IMR-90 (cell line): ENCODE measurements at regions not wholly inside any gene's neighbourhood (a gene's known extent, or its start where the extent isn't known, plus 50 kb on each side); places are given as distances from the start of the nearest gene placed in this dataset.

ENCODE experiments used
- ATAC-seq: fragments of 200-7000 bp; cut with Tn5 transposase; 2 replicates; pipeline ENCODE4 v1.9.1; 2020; ENCODE audit warnings: low read depth, mild to moderate bottlenecking, moderate library complexity
- BruUV-seq: library from RNA; stranded (reverse); fragments of 400-500 nt; replicated peaks from 2 replicates; lab custom pipeline; 2021; lab: Mats Ljungman, UMichigan
- CTCF ChIA-PET: fragments of 300-600 bp; formaldehyde crosslinking; extraction: SDS; loops from one replicate; lab custom pipeline; 2021; ENCODE audit warnings: antibody characterized with exemption; lab: Yijun Ruan, JAX
- POLR2A ChIA-PET: fragments of 300-600 bp; sonication (Branson Sonifier 250); formaldehyde crosslinking; loops from one replicate; lab custom pipeline; 2022; ENCODE audit warnings: antibody characterized with exemption; ENCODE audit not compliant: unreplicated experiment; lab: Charles Lee
- DNase-seq: peaks from one replicate; pipeline ENCODE4 v3.0.0; 2013
- H2AFZ ChIP-seq: replicated peaks from 2 replicates; pipeline ENCODE3; 2013; ENCODE audit warnings: low read length, mild to moderate bottlenecking; ENCODE audit not compliant: poor library complexity
- H2AK5ac ChIP-seq: 2 replicates; pipeline ENCODE4 v1.6.1; 2013; ENCODE audit warnings: low read depth, low read length, inconsistent platforms
- H2AK9ac ChIP-seq: replicated peaks from 2 replicates; pipeline ENCODE3; 2013; ENCODE audit warnings: mild to moderate bottlenecking, low read depth, low read length, moderate library complexity; ENCODE audit not compliant: poor library complexity
- H2BK120ac ChIP-seq: 2 replicates; pipeline ENCODE4 v1.6.1; 2013; ENCODE audit warnings: low read depth, low read length, inconsistent platforms
- H2BK15ac ChIP-seq: 3 replicates; pipeline ENCODE4 v1.6.1; 2013; ENCODE audit warnings: low read depth, low read length, inconsistent platforms
- H2BK20ac ChIP-seq: 2 replicates; pipeline ENCODE4 v1.6.1; 2013; ENCODE audit warnings: low read depth, mild to moderate bottlenecking, inconsistent platforms, low read length, moderate library complexity
- H2BK5ac ChIP-seq: 2 replicates; pipeline ENCODE4 v1.6.1; 2013; ENCODE audit warnings: mild to moderate bottlenecking, low read depth, low read length, inconsistent platforms; ENCODE audit not compliant: poor library complexity, severe bottlenecking
- H3K14ac ChIP-seq: replicated peaks from 2 replicates; pipeline ENCODE4 v1.6.1; 2013; ENCODE audit warnings: low read depth, low read length, inconsistent platforms
- H3K18ac ChIP-seq: 2 replicates; pipeline ENCODE4 v1.6.1; 2013; ENCODE audit warnings: low read depth, low read length, control low read depth
- H3K23ac ChIP-seq: 2 replicates; pipeline ENCODE4 v1.6.1; 2013; ENCODE audit warnings: low read depth, low read length, inconsistent platforms
- H3K27ac ChIP-seq: 2 replicates; pipeline ENCODE4 v1.5.1; 2013; ENCODE audit warnings: mild to moderate bottlenecking, control low read depth, low read length; ENCODE audit not compliant: insufficient read depth
- H3K27me3 ChIP-seq: 2 replicates; pipeline ENCODE4 v1.6.1; 2013; ENCODE audit warnings: low read length; ENCODE audit not compliant: control insufficient read depth, insufficient read depth
- H3K36me3 ChIP-seq: 2 replicates; pipeline ENCODE4 v1.6.1; 2013; ENCODE audit warnings: low read length, mixed read lengths; ENCODE audit not compliant: control insufficient read depth, insufficient read depth
- H3K4ac ChIP-seq: 2 replicates; pipeline ENCODE4 v1.6.1; 2013; ENCODE audit warnings: low read depth, low read length, inconsistent platforms
- H3K4me1 ChIP-seq: 2 replicates; pipeline ENCODE4 v1.6.1; 2013; ENCODE audit warnings: low read length, mixed read lengths; ENCODE audit not compliant: control insufficient read depth, insufficient read depth
- H3K4me2 ChIP-seq: 2 replicates; pipeline ENCODE4 v1.6.1; 2013; ENCODE audit warnings: low read depth, mild to moderate bottlenecking, control low read depth, low read length, moderate library complexity
- H3K4me3 ChIP-seq: 2 replicates; pipeline ENCODE4 v1.5.1; 2013; ENCODE audit warnings: low read depth, mild to moderate bottlenecking, control low read depth, low read length, moderate library complexity; ENCODE audit not compliant: insufficient read depth
- H3K56ac ChIP-seq: 2 replicates; pipeline ENCODE4 v1.6.1; 2013; ENCODE audit warnings: low read length, inconsistent platforms; ENCODE audit not compliant: insufficient read depth; ENCODE audit errors: extremely low read depth
- H3K79me1 ChIP-seq, 2 experiments: 2 replicates each; pipeline ENCODE4 v1.6.1; 2013; ENCODE audit warnings: low read length in 2 of 2, inconsistent platforms in 1 of 2, low read depth in 1 of 2
- H3K9ac ChIP-seq: 2 replicates; pipeline ENCODE4 v1.6.1; 2013; ENCODE audit warnings: low read depth, low read length, control low read depth
- H3K9me1 ChIP-seq: 2 replicates; pipeline ENCODE4 v1.6.1; 2013; ENCODE audit warnings: low read length, inconsistent platforms; ENCODE audit not compliant: insufficient read depth
- H3K9me3 ChIP-seq: 2 replicates; pipeline ENCODE4 v1.6.1; 2013; ENCODE audit warnings: low read length; ENCODE audit not compliant: control insufficient read depth, insufficient read depth
- H4K20me1 ChIP-seq: 2 replicates; pipeline ENCODE4 v1.6.1; 2013; ENCODE audit warnings: low read length, inconsistent platforms; ENCODE audit not compliant: insufficient read depth
- H4K5ac ChIP-seq: 2 replicates; pipeline ENCODE4 v1.6.1; 2013; ENCODE audit warnings: mild to moderate bottlenecking, low read depth, low read length, control low read depth
- H4K8ac ChIP-seq, 2 experiments: 2 replicates each; pipeline ENCODE4 v1.6.1; 2013; ENCODE audit warnings: low read depth in 2 of 2, low read length in 2 of 2, control low read depth in 1 of 2, inconsistent platforms in 1 of 2
- H4K91ac ChIP-seq: 2 replicates; pipeline ENCODE4 v1.6.1; 2013; ENCODE audit warnings: low read depth, low read length, inconsistent platforms; ENCODE audit not compliant: insufficient read depth
- RAD21 ChIP-seq: IDR thresholded peaks from 2 replicates; pipeline ENCODE4 v1.6.1; 2012; ENCODE audit warnings: low read length, improper control_type of control experiment
- RCOR1 ChIP-seq: IDR thresholded peaks from 2 replicates; pipeline ENCODE4 v1.6.1; 2012; ENCODE audit warnings: mild to moderate bottlenecking, low read length, improper control_type of control experiment; ENCODE audit not compliant: insufficient replicate concordance
- RFX5 ChIP-seq: IDR thresholded peaks from 2 replicates; pipeline ENCODE4 v1.8.0; 2012; ENCODE audit warnings: low read depth, mild to moderate bottlenecking, low read length, moderate library complexity
- SMC3 ChIP-seq: fragments of 150-350 bp; IDR thresholded peaks from 2 replicates; pipeline ENCODE4 v1.6.1; 2016; ENCODE audit warnings: low read depth, mild to moderate bottlenecking, antibody characterized with exemption, low read length, moderate library complexity
- WGBS, 2 experiments: methylation state at CpG; one replicate each; pipeline versions ENCODE4 v1.1.5 to v1.1.7; 2013; ENCODE audit warnings: missing lambda C conversion rate in 2 of 2; ENCODE audit not compliant: insufficient read length in 1 of 2; ENCODE audit errors: extremely low coverage in 2 of 2; 5-methylcytosine and 5-hydroxymethylcytosine counted together
- dilution Hi-C: fragments of 300-500 bp; cut with HindIII; formaldehyde crosslinking; loops from one replicate; pipeline ENCODE4 v1.14.3; 2018; ENCODE audit warnings: low sequenced_read_pairs; ENCODE audit not compliant: unreplicated experiment
- in situ Hi-C: fragments of 300-500 bp; cut with MboI; formaldehyde crosslinking; loops from 3 replicates; pipeline ENCODE4 v1.14.3; 2019; ENCODE audit warnings: low sequenced_read_pairs, inconsistent platforms, mixed read lengths
- intact Hi-C: fragments of 100-400 bp; cut with micrococcal nuclease; formaldehyde crosslinking; loops from 2 replicates; pipeline ENCODE4 v1.10.0; 2022
- TF ChIP-seq, protein P1 (sequence below): conservative IDR thresholded peaks from 2 replicates; pipeline ENCODE4 v1.5.1; 2012; ENCODE audit warnings: mild to moderate bottlenecking, low read depth, low read length, improper control_type of control experiment

DNA sequence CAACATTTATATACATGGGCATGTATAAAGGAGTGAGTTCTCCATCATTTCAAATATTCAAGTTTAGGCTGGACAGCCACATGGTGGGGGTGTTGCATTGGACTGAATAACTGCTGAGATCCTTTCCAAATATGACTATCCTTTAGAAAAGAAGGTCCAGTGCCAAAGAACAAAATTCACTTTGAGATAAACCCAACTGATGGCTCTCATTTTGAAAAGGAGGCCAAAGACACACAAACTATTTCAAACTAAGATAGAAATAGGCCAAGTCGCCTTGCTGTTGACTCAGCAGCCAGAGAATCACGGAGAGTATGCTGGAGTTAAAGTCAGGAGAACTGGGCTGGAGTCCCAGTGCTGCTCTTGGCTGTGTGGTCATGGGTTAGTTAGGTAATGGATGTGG, 204.5 kb upstream of the LRATD1 start:
- ATAC-seq (peak; percentile 40; the same call in 1 of the 2 replicates), DNase-seq (peak; percentile 53)
- no TSS peak for BruUV-seq
- Histone ChIP-seq H3K23ac (no peak overlapping the region), H2BK5ac (no peak overlapping the region), H3K14ac (no peak overlapping the region), H3K36me3 (no peaks in the 10 kb centered on the region), H4K91ac (no peak overlapping the region), H4K5ac (no peak overlapping the region), H3K56ac (no peak overlapping the region), H2BK20ac (no peak overlapping the region), H3K79me1 (no peaks in the 10 kb centered on the region), H4K8ac (no peak overlapping the region), H2BK120ac (no peak overlapping the region), H3K27ac (no peak overlapping the region), H2AK5ac (no peak overlapping the region), H2BK15ac (no peak overlapping the region), H3K18ac (no peak overlapping the region), H3K9me3 (no peaks in the 10 kb centered on the region), H2AFZ (no peak overlapping the region), H3K9me1 (no peaks in the 10 kb centered on the region), H3K4me2 (no peak overlapping the region), H4K20me1 (no peaks in the 10 kb centered on the region), H3K9ac (no peak overlapping the region), H3K4me1 (no peaks in the 10 kb centered on the region), H3K27me3 (no peaks in the 10 kb centered on the region), H3K4ac (no peak overlapping the region), H2AK9ac (no peak overlapping the region), H3K4me3 (no peak overlapping the region)
- ChIA-PET POLR2A (no interaction called here), CTCF (interaction anchor here (0.7 kb wide), 1 partner anchor 219 kb away, joined by 3 read pairs; no protein-coding TSS in a partner anchor)
- intact Hi-C loops = loop anchor here (5.0 kb wide), 2 partner anchors 204 to 1149 kb away; partner anchors contain the start of gene LRATD1
- dilution Hi-C loops = no loop called here
- in situ Hi-C loops = loop anchor here (10.0 kb wide), 1 partner anchor 1157 kb away; no protein-coding TSS in a partner anchor
- WGBS, 2 experiments = no CpG with 5 or more reads among the region's 2 CpGs
- TF ChIP-seq, protein P1, sequence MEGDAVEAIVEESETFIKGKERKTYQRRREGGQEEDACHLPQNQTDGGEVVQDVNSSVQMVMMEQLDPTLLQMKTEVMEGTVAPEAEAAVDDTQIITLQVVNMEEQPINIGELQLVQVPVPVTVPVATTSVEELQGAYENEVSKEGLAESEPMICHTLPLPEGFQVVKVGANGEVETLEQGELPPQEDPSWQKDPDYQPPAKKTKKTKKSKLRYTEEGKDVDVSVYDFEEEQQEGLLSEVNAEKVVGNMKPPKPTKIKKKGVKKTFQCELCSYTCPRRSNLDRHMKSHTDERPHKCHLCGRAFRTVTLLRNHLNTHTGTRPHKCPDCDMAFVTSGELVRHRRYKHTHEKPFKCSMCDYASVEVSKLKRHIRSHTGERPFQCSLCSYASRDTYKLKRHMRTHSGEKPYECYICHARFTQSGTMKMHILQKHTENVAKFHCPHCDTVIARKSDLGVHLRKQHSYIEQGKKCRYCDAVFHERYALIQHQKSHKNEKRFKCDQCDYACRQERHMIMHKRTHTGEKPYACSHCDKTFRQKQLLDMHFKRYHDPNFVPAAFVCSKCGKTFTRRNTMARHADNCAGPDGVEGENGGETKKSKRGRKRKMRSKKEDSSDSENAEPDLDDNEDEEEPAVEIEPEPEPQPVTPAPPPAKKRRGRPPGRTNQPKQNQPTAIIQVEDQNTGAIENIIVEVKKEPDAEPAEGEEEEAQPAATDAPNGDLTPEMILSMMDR = peak; percentile 44
- TF ChIP-seq RAD21 = peak; percentile 64
- peak; percentile 54 for TF ChIP-seq SMC3
- no peak for TF ChIP-seq RFX5
- TF ChIP-seq RCOR1 = no peak
